Ishikawa (cell line): ENCODE measurements at regions not wholly inside any gene's neighbourhood (a gene's known extent, or its start where the extent isn't known, plus 50 kb on each side); places are given as distances from the start of the nearest gene placed in this dataset.

ENCODE experiments used
- CEBPB ChIP-seq: IDR thresholded peaks from 2 replicates; pipeline ENCODE4 v1.6.1; 2012
- CREB1 ChIP-seq: IDR thresholded peaks from 2 replicates; pipeline ENCODE4 v1.6.1; 2012; ENCODE audit warnings: low read depth
- EGR1 ChIP-seq: IDR thresholded peaks from 2 replicates; pipeline ENCODE4 v1.6.1; 2012
- EP300 ChIP-seq: IDR thresholded peaks from 2 replicates; pipeline ENCODE4 v1.6.1; 2012; ENCODE audit warnings: borderline replicate concordance
- FOXM1 ChIP-seq: IDR thresholded peaks from 2 replicates; pipeline ENCODE4 v1.6.1; 2012; ENCODE audit warnings: low read depth, borderline replicate concordance
- NFIC ChIP-seq: IDR thresholded peaks from 2 replicates; pipeline ENCODE4 v1.6.1; 2012
- RAD21 ChIP-seq: IDR thresholded peaks from 2 replicates; pipeline ENCODE4 v1.6.1; 2012; ENCODE audit warnings: low read depth
- TAF1 ChIP-seq: IDR thresholded peaks from 2 replicates; pipeline ENCODE4 v1.6.1; 2012; ENCODE audit warnings: low read depth, mild to moderate bottlenecking
- TCF12 ChIP-seq: IDR thresholded peaks from 2 replicates; pipeline ENCODE4 v1.6.1; 2012; ENCODE audit warnings: low read depth
- TEAD4 ChIP-seq: IDR thresholded peaks from 2 replicates; pipeline ENCODE4 v1.6.1; 2012
- YY1 ChIP-seq: IDR thresholded peaks from 2 replicates; pipeline ENCODE4 v1.6.1; 2012; ENCODE audit warnings: low read depth
- ZBTB7A ChIP-seq: IDR thresholded peaks from 2 replicates; pipeline ENCODE4 v1.6.1; 2012; ENCODE audit warnings: low read depth
- TF ChIP-seq, protein P1 (sequence below): IDR thresholded peaks from 2 replicates; pipeline ENCODE4 v1.6.1; 2012
- TF ChIP-seq, protein P2 (sequence below): IDR thresholded peaks from 2 replicates; pipeline ENCODE4 v1.6.1; 2012
- TF ChIP-seq, protein P3 (sequence below): IDR thresholded peaks from 2 replicates; pipeline ENCODE4 v1.6.1; 2012; ENCODE audit warnings: low read depth, mild to moderate bottlenecking

DNA sequence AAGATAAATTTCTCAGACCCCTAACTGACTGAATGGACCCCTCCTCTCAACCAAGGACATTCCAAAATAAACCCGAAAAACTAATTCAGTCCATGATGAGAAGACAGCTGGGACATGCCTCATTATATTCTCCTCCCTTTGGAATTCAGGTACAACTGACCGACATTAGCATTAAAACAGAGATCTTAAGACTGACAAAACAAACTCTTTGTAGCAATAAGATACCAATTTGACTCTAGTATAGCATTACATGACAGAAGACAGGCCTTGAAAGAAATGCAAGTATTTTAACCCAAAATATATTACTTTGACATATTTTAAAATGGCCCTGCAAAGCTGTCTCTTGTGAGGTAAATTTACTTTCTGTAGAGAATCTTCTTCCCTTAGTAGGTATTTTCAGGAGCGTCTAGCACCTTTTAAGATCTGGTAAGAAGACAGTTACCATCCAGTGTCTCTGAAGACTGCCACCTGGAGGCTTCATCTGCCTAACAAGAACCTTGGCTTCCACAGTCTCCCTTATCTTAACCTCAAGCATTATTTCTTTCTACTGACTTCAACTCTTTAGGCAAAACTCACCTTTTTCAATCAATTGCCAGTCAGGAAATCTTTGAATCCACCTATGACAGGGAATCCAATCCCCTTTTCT, 957.5 kb downstream of the SLC6A15 start:
- TF ChIP-seq NFIC = no peak
- TF ChIP-seq EP300 = no peak
- no peak for TF ChIP-seq ZBTB7A
- TF ChIP-seq YY1 = no peak
- TF ChIP-seq RAD21 = no peak
- TF ChIP-seq TCF12 = no peak
- no peak for TF ChIP-seq TAF1
- TF ChIP-seq, protein P1, sequence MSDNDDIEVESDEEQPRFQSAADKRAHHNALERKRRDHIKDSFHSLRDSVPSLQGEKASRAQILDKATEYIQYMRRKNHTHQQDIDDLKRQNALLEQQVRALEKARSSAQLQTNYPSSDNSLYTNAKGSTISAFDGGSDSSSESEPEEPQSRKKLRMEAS = no peak
- TF ChIP-seq, protein P2, sequence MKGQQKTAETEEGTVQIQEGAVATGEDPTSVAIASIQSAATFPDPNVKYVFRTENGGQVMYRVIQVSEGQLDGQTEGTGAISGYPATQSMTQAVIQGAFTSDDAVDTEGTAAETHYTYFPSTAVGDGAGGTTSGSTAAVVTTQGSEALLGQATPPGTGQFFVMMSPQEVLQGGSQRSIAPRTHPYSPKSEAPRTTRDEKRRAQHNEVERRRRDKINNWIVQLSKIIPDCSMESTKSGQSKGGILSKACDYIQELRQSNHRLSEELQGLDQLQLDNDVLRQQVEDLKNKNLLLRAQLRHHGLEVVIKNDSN = no peak
- TF ChIP-seq FOXM1 = no peak
- TF ChIP-seq EGR1 = no peak
- TF ChIP-seq, protein P3, sequence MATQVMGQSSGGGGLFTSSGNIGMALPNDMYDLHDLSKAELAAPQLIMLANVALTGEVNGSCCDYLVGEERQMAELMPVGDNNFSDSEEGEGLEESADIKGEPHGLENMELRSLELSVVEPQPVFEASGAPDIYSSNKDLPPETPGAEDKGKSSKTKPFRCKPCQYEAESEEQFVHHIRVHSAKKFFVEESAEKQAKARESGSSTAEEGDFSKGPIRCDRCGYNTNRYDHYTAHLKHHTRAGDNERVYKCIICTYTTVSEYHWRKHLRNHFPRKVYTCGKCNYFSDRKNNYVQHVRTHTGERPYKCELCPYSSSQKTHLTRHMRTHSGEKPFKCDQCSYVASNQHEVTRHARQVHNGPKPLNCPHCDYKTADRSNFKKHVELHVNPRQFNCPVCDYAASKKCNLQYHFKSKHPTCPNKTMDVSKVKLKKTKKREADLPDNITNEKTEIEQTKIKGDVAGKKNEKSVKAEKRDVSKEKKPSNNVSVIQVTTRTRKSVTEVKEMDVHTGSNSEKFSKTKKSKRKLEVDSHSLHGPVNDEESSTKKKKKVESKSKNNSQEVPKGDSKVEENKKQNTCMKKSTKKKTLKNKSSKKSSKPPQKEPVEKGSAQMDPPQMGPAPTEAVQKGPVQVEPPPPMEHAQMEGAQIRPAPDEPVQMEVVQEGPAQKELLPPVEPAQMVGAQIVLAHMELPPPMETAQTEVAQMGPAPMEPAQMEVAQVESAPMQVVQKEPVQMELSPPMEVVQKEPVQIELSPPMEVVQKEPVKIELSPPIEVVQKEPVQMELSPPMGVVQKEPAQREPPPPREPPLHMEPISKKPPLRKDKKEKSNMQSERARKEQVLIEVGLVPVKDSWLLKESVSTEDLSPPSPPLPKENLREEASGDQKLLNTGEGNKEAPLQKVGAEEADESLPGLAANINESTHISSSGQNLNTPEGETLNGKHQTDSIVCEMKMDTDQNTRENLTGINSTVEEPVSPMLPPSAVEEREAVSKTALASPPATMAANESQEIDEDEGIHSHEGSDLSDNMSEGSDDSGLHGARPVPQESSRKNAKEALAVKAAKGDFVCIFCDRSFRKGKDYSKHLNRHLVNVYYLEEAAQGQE = no peak
- TF ChIP-seq TEAD4 = no peak
- no peak for TF ChIP-seq CREB1
- TF ChIP-seq CEBPB = no peak

DNA sequence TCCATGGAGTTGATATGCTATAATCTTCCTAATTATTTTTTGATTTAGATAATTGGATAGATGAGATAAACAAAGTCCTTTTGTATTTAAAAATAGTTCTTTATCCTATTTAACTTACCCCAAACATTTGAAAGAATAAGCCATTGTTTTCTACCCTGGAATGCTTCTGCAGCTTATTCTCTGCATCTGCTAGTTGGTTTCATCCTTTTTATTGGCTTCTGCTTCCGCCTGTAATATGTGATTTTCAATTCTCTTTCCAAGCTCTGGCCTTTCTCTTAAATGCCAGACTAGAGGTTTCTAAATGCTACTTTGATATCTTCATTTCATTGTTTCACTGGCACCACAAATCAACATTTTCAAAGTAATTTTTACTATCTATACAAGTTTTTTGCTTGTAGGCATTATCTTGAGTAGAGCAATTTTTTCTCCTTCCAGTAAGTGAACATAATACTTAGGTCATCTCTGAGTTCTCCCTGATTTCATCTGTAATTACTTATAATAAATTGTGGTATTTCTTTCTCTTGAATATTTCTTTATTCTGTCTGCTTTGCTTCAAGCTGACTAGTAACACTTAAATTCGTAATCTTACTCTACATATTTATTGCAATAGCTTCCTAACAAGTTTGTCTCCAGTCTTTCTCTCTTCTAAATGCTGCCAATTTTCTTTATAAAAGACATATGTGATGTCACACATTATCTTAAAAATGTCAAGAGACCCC, 958.4 kb downstream of the SLC6A15 start:
- TF ChIP-seq YY1 = no peak
- TF ChIP-seq, protein P2 = no peak
- no peak for TF ChIP-seq TCF12
- TF ChIP-seq, protein P1 = no peak
- no peak for TF ChIP-seq CREB1
- no peak for TF ChIP-seq TEAD4
- no peak for TF ChIP-seq ZBTB7A
- TF ChIP-seq EP300 = no peak

DNA sequence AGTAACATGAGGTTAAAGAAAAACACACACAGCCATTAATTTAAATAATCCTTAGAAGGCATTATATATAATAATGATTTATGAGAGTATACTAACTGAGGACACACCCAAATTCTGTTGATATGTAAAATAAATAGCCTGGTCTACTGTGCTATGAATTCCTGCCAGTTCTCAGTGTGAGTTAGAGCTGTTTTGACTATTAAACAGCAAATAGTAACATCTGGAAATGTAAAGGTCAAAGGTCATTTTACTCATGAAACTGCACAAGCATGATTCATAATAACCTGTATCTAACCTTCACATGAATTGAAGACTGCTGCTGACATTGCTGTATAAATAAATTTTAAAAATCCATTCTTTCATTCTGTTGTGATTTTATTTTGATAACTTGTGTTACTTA, 966.7 kb downstream of the SLC6A15 start:
- TF ChIP-seq EGR1 (no peak), TEAD4 (no peak), NFIC (no peak), EP300 (no peak), RAD21 (no peak), TAF1 (no peak), ZBTB7A (no peak)
- TF ChIP-seq, protein P1 = no peak
- TF ChIP-seq, protein P3 = no peak

DNA sequence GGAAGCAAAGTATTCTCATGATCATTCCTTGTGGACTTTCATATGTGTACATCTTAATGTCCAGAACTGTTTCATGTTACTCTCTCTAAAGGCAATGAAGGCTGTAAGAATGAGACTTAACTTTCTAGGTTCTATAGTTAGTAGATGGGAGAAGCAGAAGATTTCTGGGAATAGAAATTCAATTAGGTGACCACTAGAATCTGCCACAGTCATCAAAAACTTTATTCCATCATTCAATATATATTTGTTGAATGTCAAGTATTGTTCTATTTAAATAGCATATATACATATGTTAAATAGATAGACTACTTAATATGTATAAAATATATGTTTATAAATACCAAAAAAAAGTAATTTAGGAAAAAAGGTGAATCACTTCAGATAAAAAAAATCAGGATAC, 972.9 kb downstream of the SLC6A15 start:
- TF ChIP-seq NFIC (no peak), FOXM1 (no peak), TEAD4 (no peak), TCF12 (no peak), CREB1 (no peak), RAD21 (no peak), EP300 (no peak), CEBPB (no peak)
- TF ChIP-seq, protein P3 = no peak
- TF ChIP-seq, protein P2 = no peak
- TF ChIP-seq, protein P1 = no peak
